Adrenal gland (tissue), 9 donors: ENCODE measurements at regions not wholly inside any gene's neighbourhood (a gene's known extent, or its start where the extent isn't known, plus 50 kb on each side); places are given as distances from the start of the nearest gene placed in this dataset.

ENCODE experiments used
- DNase-seq, 7 donors: peaks; one replicate each; pipeline ENCODE4 v3.0.0-alpha.2; 2019 to 2020
- H3K27ac ChIP-seq, 5 donors: fragments of 200-600 bp; sonication (generic) in 4 of 5; 1 replicate in 3 of 5; 2 replicates in 2 of 5; pipeline versions ENCODE4 v1.5.1 to v1.8.0; 2016 to 2020; ENCODE audit warnings: mild to moderate bottlenecking in 1 of 5
- H3K27me3 ChIP-seq: fragments of 200-600 bp; 2 replicates; pipeline ENCODE4 v1.8.0; 2021
- H3K36me3 ChIP-seq, 2 donors: fragments of 200-600 bp; replicated peaks in 1 of 2; 1 replicate in 1 of 2; 2 replicates in 1 of 2; pipeline versions ENCODE4 v1.5.1 to v1.8.0; 2018 to 2022
- H3K4me1 ChIP-seq, 2 donors: fragments of 200-600 bp; replicated peaks in 1 of 2; 1 replicate in 1 of 2; 2 replicates in 1 of 2; pipeline versions ENCODE4 v1.5.1 to v1.8.0; 2018 to 2021
- H3K4me3 ChIP-seq, 4 donors: fragments of 200-600 bp; sonication (generic) in 3 of 4; one replicate each; pipeline ENCODE4 v1.5.1; 2016 to 2018
- H3K9me3 ChIP-seq, 3 donors: fragments of 200-600 bp; sonication (generic) in 1 of 3; replicated peaks in 1 of 3; 1 replicate in 2 of 3; 2 replicates in 1 of 3; pipeline versions ENCODE4 v1.5.1 to v1.8.0; 2016 to 2021
- POLR2A ChIP-seq, 2 donors: fragments of 450-650 bp; IDR thresholded peaks; one replicate each; pipeline ENCODE4 v1.6.1; 2017; ENCODE audit warnings: antibody characterized with exemption in 2 of 2, mild to moderate bottlenecking in 2 of 2, moderate library complexity in 1 of 2
- WGBS, 4 donors: extraction: QIAGEN DNeasy Blood & Tissue Kit in 2 of 4; methylation state at CpG; one replicate each; pipeline versions ENCODE4 v1.1.5 to v1.1.7; 2013 to 2017; 5-methylcytosine and 5-hydroxymethylcytosine counted together
- intact Hi-C, 2 donors: fragments of 100-400 bp; cut with DNase I; formaldehyde crosslinking; loops; one replicate each; pipeline versions ENCODE4 v1.14.1 to v1.15.0; 2022 to 2023
- TF ChIP-seq, protein P1 (sequence below), 6 experiments: fragments of 450-650 bp in 4 of 6; fragments of 200-600 bp in 2 of 6; sonication (generic) in 1 of 6; IDR thresholded peaks; 1 replicate in 5 of 6; 2 replicates in 1 of 6; pipeline versions ENCODE4 v1.5.1 to v1.8.0; 2016 to 2021; ENCODE audit warnings: antibody characterized with exemption in 6 of 6, mild to moderate bottlenecking in 2 of 6, moderate library complexity in 1 of 6
- donor health status: healthy with polysubstance abuse.
- donor health status: Bipolar disorder and iron deficiency.
- donor health status: DM: yes; HTN: yes; CAD: no.
- donor health status: DM: no; HTN: no; CAD: no.
- donor health status: DM: no; HTN: no; CAD: no.

DNA sequence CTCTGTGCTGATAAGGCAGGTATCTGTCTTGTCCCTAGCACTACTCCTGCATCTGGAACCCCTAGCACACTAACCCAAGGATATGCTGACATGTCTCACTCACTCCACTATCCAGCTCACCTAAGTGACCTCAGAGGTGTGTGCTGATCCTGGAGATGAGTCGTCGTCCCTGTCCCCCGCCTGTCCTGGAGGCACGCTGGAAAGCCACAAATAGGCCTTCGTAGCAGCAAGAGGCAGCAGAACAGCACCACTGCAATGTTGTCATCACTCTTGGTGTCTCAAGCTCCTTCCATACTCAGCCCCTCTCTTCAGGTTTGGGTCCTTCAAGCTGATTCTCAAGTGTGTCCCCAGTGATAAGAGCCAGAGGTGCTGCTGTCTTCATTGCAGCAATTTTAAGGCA is 73.0 kb upstream of the ITGA6 start:
- H3K36me3 ChIP-seq: no peaks in the 10 kb centered on the region
- intact Hi-C loops: no loop called here

GRCh38 chr2:172357442-172357841 is 69.9 kb upstream of the ITGA6 start:
- Histone ChIP-seq H3K9me3 (no peaks in the 10 kb centered on the region), H3K27me3 (no peaks in the 10 kb centered on the region), H3K27ac (no peak overlapping the region), H3K4me1 (no peaks in the 10 kb centered on the region), H3K36me3 (no peaks in the 10 kb centered on the region), H3K4me3 (no peak overlapping the region)
- TF ChIP-seq POLR2A (IDR thresholded peaks at IDR 0.05): no peak
- TF ChIP-seq, protein P1, sequence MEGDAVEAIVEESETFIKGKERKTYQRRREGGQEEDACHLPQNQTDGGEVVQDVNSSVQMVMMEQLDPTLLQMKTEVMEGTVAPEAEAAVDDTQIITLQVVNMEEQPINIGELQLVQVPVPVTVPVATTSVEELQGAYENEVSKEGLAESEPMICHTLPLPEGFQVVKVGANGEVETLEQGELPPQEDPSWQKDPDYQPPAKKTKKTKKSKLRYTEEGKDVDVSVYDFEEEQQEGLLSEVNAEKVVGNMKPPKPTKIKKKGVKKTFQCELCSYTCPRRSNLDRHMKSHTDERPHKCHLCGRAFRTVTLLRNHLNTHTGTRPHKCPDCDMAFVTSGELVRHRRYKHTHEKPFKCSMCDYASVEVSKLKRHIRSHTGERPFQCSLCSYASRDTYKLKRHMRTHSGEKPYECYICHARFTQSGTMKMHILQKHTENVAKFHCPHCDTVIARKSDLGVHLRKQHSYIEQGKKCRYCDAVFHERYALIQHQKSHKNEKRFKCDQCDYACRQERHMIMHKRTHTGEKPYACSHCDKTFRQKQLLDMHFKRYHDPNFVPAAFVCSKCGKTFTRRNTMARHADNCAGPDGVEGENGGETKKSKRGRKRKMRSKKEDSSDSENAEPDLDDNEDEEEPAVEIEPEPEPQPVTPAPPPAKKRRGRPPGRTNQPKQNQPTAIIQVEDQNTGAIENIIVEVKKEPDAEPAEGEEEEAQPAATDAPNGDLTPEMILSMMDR (IDR thresholded peaks at IDR 0.05): no peak
- intact Hi-C loops: no loop called here
- DNase-seq: peak in 1 of 7 donors; percentile 59
- 36 to 43% (median 39%) methylated on average over 3 of the region's 3 CpGs for WGBS, 4 donors

More for the DNA sequence above, 73.0 kb upstream of the ITGA6 start:
- 73 to 89% (median 88%) methylated on average over 5 of the region's 5 CpGs for WGBS, 4 donors
- TF ChIP-seq, protein P1 (IDR thresholded peaks at IDR 0.05): no peak
- no peak for TF ChIP-seq POLR2A (IDR thresholded peaks at IDR 0.05)
- no peaks in the 10 kb centered on the region for H3K4me1 ChIP-seq
- no peak for DNase-seq
- H3K27ac ChIP-seq: no peak overlapping the region
- no peaks in the 10 kb centered on the region for H3K9me3 ChIP-seq
- no peaks in the 10 kb centered on the region for H3K27me3 ChIP-seq
- H3K4me3 ChIP-seq: no peak overlapping the region

DNA sequence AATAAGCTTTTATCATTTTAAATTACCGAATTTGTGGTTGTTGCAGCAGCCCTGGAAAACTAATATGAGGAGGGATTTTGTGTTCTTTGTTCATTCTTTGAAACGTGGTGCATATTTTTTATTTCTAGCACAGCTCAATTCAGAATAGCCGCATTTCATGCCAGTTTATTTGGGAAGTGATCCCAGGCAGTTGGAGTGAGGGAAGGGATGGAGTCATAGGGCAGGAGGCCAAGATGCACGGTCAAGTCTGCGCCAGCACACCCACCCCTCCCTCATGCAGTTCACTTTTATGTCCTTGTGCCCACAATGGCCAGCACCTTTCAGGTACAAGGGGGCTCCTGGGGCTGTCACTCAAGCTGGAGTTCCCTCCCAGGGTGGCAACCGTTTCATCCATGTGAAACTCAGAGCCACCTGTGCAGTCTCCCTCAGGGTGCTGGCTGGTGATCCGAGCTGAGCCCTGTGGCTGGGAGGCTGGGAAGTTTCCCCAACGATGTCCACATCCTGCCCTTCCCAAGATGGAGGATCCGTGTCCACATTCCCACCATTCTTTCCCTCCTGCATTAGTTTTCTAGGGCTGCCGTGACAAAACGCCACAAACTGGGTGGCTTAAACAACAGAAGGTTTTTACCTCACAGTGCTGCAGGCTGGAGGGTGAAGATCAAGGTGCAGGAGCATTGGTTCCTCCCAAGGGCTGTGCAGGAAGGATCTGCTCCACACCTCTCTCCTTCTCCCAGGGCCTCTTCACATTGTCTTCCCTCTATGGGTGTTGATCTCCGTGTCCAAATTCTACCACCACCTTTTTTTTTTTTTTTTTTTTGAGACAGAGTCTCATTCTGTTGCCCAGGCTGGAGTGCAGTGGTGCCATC is 68.5 kb upstream of the ITGA6 start:
- H3K36me3 ChIP-seq: no peaks in the 10 kb centered on the region
- no peak for DNase-seq
- no peak overlapping the region for H3K4me3 ChIP-seq
- no peak overlapping the region for H3K27ac ChIP-seq
- intact Hi-C loops: no loop called here
- no peaks in the 10 kb centered on the region for H3K9me3 ChIP-seq
- H3K27me3 ChIP-seq: no peaks in the 10 kb centered on the region
- H3K4me1 ChIP-seq: no peaks in the 10 kb centered on the region
- TF ChIP-seq, protein P1 (IDR thresholded peaks at IDR 0.05): no peak
- TF ChIP-seq POLR2A (IDR thresholded peaks at IDR 0.05): no peak
- WGBS, 4 donors: 69 to 75% (median 72%) methylated on average over 12 of the region's 12 CpGs

- WGBS, 4 donors: 70 to 76% (median 75%) methylated on average over 3 of the region's 3 CpGs
- H3K27ac ChIP-seq: no peak overlapping the region
- H3K9me3 ChIP-seq: no peaks in the 10 kb centered on the region
- H3K36me3 ChIP-seq: no peaks in the 10 kb centered on the region
- H3K4me1 ChIP-seq: no peaks in the 10 kb centered on the region
- no peaks in the 10 kb centered on the region for H3K27me3 ChIP-seq
- DNase-seq: no peak
- H3K4me3 ChIP-seq: no peak overlapping the region
- TF ChIP-seq, protein P1 (IDR thresholded peaks at IDR 0.05): no peak
- TF ChIP-seq POLR2A (IDR thresholded peaks at IDR 0.05): no peak
- intact Hi-C loops: no loop called here
These were observed 66.0 kb upstream of the ITGA6 start for GRCh38 chr2:172361360-172361759.
